GM13977 (cell line): ENCODE measurements at regions not wholly inside any gene's neighbourhood (a gene's known extent, or its start where the extent isn't known, plus 50 kb on each side); places are given as distances from the start of the nearest gene placed in this dataset.
"Not testable (repeated sequence)": the region's sequence is repeated elsewhere in the genome, so short reads cannot be mapped to it uniquely, and the experiment has no call there.

ENCODE experiments used
- DNase-seq: peaks from one replicate; pipeline ENCODE4 v3.0.0; 2012; ENCODE audit warnings: low spot score
- CTCF ChIP-seq: IDR thresholded peaks from 2 replicates; pipeline ENCODE4 v1.5.1; 2012; ENCODE audit warnings: mild to moderate bottlenecking, control low read depth; ENCODE audit not compliant: insufficient read depth; ENCODE audit errors: extremely low read depth, missing control alignments
- in situ Hi-C: fragments of 300-500 bp; cut with MboI; formaldehyde crosslinking; loops from one replicate; pipeline ENCODE4 v1.12.0; 2022; ENCODE audit warnings: low sequenced_read_pairs, low pct_unique_long_range_greater_than_20kb, mixed read lengths, inconsistent platforms; ENCODE audit not compliant: unreplicated experiment

GRCh38 chr1:30134466-30135217 lies 588.7 kb downstream of the MATN1 start:
- no peak for DNase-seq
- in situ Hi-C loops: no loop called here
- TF ChIP-seq CTCF: no peak

- TF ChIP-seq CTCF: no peak
- no peak for DNase-seq
- in situ Hi-C loops: no loop called here
Measured at GRCh38 chr1:30133414-30134055, 589.9 kb downstream of the MATN1 start.

GRCh38 chr1:30132602-30133286 lies 590.6 kb downstream of the MATN1 start:
- DNase-seq: no peak
- in situ Hi-C loops: no loop called here
- no peak for TF ChIP-seq CTCF

GRCh38 chr1:30130566-30130965 lies 592.8 kb downstream of the MATN1 start:
- in situ Hi-C loops, DNase-seq: not testable (repeated sequence)

- in situ Hi-C loops: no loop called here
- no peak for DNase-seq
- no peak for TF ChIP-seq CTCF
Measured at GRCh38 chr1:30130099-30130498, 593.3 kb downstream of the MATN1 start.

GRCh38 chr1:30129421-30130055 lies 593.8 kb downstream of the MATN1 start:
- no peak for TF ChIP-seq CTCF

GRCh38 chr1:30129001-30129408 lies 594.4 kb downstream of the MATN1 start:
- no peak for TF ChIP-seq CTCF
- no peak for DNase-seq
- in situ Hi-C loops: no loop called here

More at GRCh38 chr1:30129421-30130055, 593.8 kb downstream of the MATN1 start:
- in situ Hi-C loops: no loop called here
- DNase-seq: no peak
